Caki2 (cell line): ENCODE measurements at regions not wholly inside any gene's neighbourhood (a gene's known extent, or its start where the extent isn't known, plus 50 kb on each side); places are given as distances from the start of the nearest gene placed in this dataset.
A peak's percentile ranks its signal among the peaks of the same experiment; 100 is the strongest.

Experiments used
- DNase-seq: peaks from one replicate; pipeline ENCODE4 v3.0.0-alpha.2; 2015; ENCODE audit warnings: low read depth
- in situ Hi-C: cut with HindIII; loops from 2 replicates; pipeline ENCODE4 v1.10.0; 2016; ENCODE audit warnings: low sequenced_read_pairs, low pct_unique_long_range_greater_than_20kb, mixed read lengths

- no peak for DNase-seq
- in situ Hi-C loops, result no loop called here
Measured at GRCh38 chr17:65389426-65389825, 172.0 kb downstream of the AXIN2 start.

GRCh38 chr17:65388911-65389310 lies 172.5 kb downstream of the AXIN2 start:
- no peak for DNase-seq
- in situ Hi-C loops, result no loop called here

GRCh38 chr17:65387322-65387721 lies 174.1 kb downstream of the AXIN2 start:
- in situ Hi-C loops, result no loop called here
- DNase-seq, result no peak

- in situ Hi-C loops, result no loop called here
- DNase-seq, result no peak
Measured at GRCh38 chr17:65385726-65386125, 175.7 kb downstream of the AXIN2 start.

GRCh38 chr17:65385071-65385470 lies 176.4 kb downstream of the AXIN2 start:
- in situ Hi-C loops, result no loop called here
- DNase-seq, result no peak

- in situ Hi-C loops, result no loop called here
- no peak for DNase-seq
Measured at GRCh38 chr17:65381152-65381551, 180.3 kb downstream of the AXIN2 start.

- in situ Hi-C loops, result no loop called here
- no peak for DNase-seq
Measured at GRCh38 chr17:65374966-65375365, 186.5 kb downstream of the AXIN2 start.

- no peak for DNase-seq
- in situ Hi-C loops, result no loop called here
Measured at GRCh38 chr17:65371702-65372101, 189.7 kb downstream of the AXIN2 start.

- in situ Hi-C loops, result no loop called here
- DNase-seq, result no peak
Measured at GRCh38 chr17:65370669-65371131, 190.7 kb downstream of the AXIN2 start.

- DNase-seq, result no peak
- in situ Hi-C loops, result no loop called here
Measured at GRCh38 chr17:65368341-65368740, 193.1 kb downstream of the AXIN2 start.

GRCh38 chr17:65366102-65366844 lies 195.2 kb downstream of the AXIN2 start:
- in situ Hi-C loops, result no loop called here
- DNase-seq, result no peak

- in situ Hi-C loops, result no loop called here
- DNase-seq, result no peak
Measured at GRCh38 chr17:65365169-65365568, 196.3 kb downstream of the AXIN2 start.

- in situ Hi-C loops, result no loop called here
- no peak for DNase-seq
Measured at GRCh38 chr17:65364438-65364837, 197.0 kb downstream of the AXIN2 start.

GRCh38 chr17:65362826-65363225 lies 198.6 kb downstream of the AXIN2 start:
- in situ Hi-C loops, result no loop called here
- DNase-seq, result peak; percentile 57

- no peak for DNase-seq
- in situ Hi-C loops, result no loop called here
Measured at GRCh38 chr17:65360961-65361552, 200.4 kb downstream of the AXIN2 start.

- in situ Hi-C loops, result no loop called here
- peak; percentile 66 for DNase-seq
Measured at GRCh38 chr17:65359016-65359415, 202.4 kb downstream of the AXIN2 start.

GRCh38 chr17:65356536-65356935 lies 204.9 kb downstream of the AXIN2 start:
- in situ Hi-C loops, result no loop called here
- no peak for DNase-seq

- in situ Hi-C loops, result no loop called here
- DNase-seq, result no peak
Measured at GRCh38 chr17:65355246-65355645, 206.2 kb downstream of the AXIN2 start.

- DNase-seq, result no peak
- in situ Hi-C loops, result no loop called here
Measured at GRCh38 chr17:65349916-65350315, 211.5 kb downstream of the AXIN2 start.

- no peak for DNase-seq
- in situ Hi-C loops, result no loop called here
Measured at GRCh38 chr17:65346166-65346565, 209.0 kb downstream of the RGS9 start.
